ENCODE measurements at regions not wholly inside any gene's neighbourhood (a gene's known extent, or its start where the extent isn't known, plus 50 kb on each side); places are given as distances from the start of the nearest gene placed in this dataset.

- Histone ChIP-seq H3K9me3 (ENCODE audit: low read length) (no peaks in the 10 kb centered on the region), H3K27me3 (ENCODE audit: control insufficient read depth in 1 of 2, insufficient read depth in 2 of 2, low read length in 2 of 2) (no peaks in the 10 kb centered on the region), H3K4me1 (ENCODE audit: insufficient read depth, low read length) (no peaks in the 10 kb centered on the region), H3K27ac (ENCODE audit: low read depth, low read length) (no peak overlapping the region), H3K9ac (ENCODE audit: low read length) (no peak overlapping the region), H3K4me3 (ENCODE audit: low read depth in 1 of 2, low read length in 2 of 2) (no peak overlapping the region), H3K36me3 (ENCODE audit: insufficient read depth, low read length) (no peaks in the 10 kb centered on the region)
These were observed 119.0 kb upstream of the NFIA start for GRCh38 chr1:60963167-60963940.

- no peaks in the 10 kb centered on the region for H3K27me3 ChIP-seq (ENCODE audit: control insufficient read depth in 1 of 2, insufficient read depth in 2 of 2, low read length in 2 of 2)
- no peaks in the 10 kb centered on the region for H3K36me3 ChIP-seq (ENCODE audit: insufficient read depth, low read length)
- H3K9ac ChIP-seq (ENCODE audit: low read length), result no peak overlapping the region
- no peak overlapping the region for H3K4me3 ChIP-seq (ENCODE audit: low read depth in 1 of 2, low read length in 2 of 2)
- no peak overlapping the region for H3K27ac ChIP-seq (ENCODE audit: low read depth, low read length)
- H3K4me1 ChIP-seq (ENCODE audit: insufficient read depth, low read length), result no peaks in the 10 kb centered on the region
- no peaks in the 10 kb centered on the region for H3K9me3 ChIP-seq (ENCODE audit: low read length)
These were observed 121.4 kb upstream of the NFIA start for GRCh38 chr1:60960891-60961461.

GRCh38 chr1:60959701-60960100, 122.7 kb upstream of the NFIA start:
- H3K4me1 ChIP-seq (ENCODE audit: insufficient read depth, low read length), result no peaks in the 10 kb centered on the region
- no peak overlapping the region for H3K4me3 ChIP-seq (ENCODE audit: low read depth in 1 of 2, low read length in 2 of 2)
- H3K9me3 ChIP-seq (ENCODE audit: low read length), result peaks cover 4% of the 10 kb centered on the region
- no peak overlapping the region for H3K27ac ChIP-seq (ENCODE audit: low read depth, low read length)
- no peak overlapping the region for H3K9ac ChIP-seq (ENCODE audit: low read length)
- H3K27me3 ChIP-seq (ENCODE audit: control insufficient read depth in 1 of 2, insufficient read depth in 2 of 2, low read length in 2 of 2), result no peaks in the 10 kb centered on the region
- H3K36me3 ChIP-seq (ENCODE audit: insufficient read depth, low read length), result no peaks in the 10 kb centered on the region

- Histone ChIP-seq H3K9me3 (ENCODE audit: low read length) (peaks cover 4% of the 10 kb centered on the region), H3K4me3 (ENCODE audit: low read depth in 1 of 2, low read length in 2 of 2) (no peak overlapping the region), H3K27me3 (ENCODE audit: control insufficient read depth in 1 of 2, insufficient read depth in 2 of 2, low read length in 2 of 2) (no peaks in the 10 kb centered on the region), H3K4me1 (ENCODE audit: insufficient read depth, low read length) (no peaks in the 10 kb centered on the region), H3K36me3 (ENCODE audit: insufficient read depth, low read length) (no peaks in the 10 kb centered on the region), H3K27ac (ENCODE audit: low read depth, low read length) (no peak overlapping the region), H3K9ac (ENCODE audit: low read length) (no peak overlapping the region)
These were observed 124.4 kb upstream of the NFIA start for GRCh38 chr1:60958001-60958400.

- Histone ChIP-seq H3K4me3 (ENCODE audit: low read depth in 1 of 2, low read length in 2 of 2) (no peak overlapping the region), H3K9ac (ENCODE audit: low read length) (no peak overlapping the region), H3K36me3 (ENCODE audit: insufficient read depth, low read length) (no peaks in the 10 kb centered on the region), H3K27ac (ENCODE audit: low read depth, low read length) (no peak overlapping the region), H3K27me3 (ENCODE audit: control insufficient read depth in 1 of 2, insufficient read depth in 2 of 2, low read length in 2 of 2) (no peaks in the 10 kb centered on the region), H3K4me1 (ENCODE audit: insufficient read depth, low read length) (no peaks in the 10 kb centered on the region), H3K9me3 (ENCODE audit: low read length) (peaks cover 4% of the 10 kb centered on the region)
These were observed 125.8 kb upstream of the NFIA start for GRCh38 chr1:60956520-60956919.

GRCh38 chr1:60952612-60953111, 129.7 kb upstream of the NFIA start:
- no peak overlapping the region for H3K4me3 ChIP-seq (ENCODE audit: low read depth in 1 of 2, low read length in 2 of 2)
- no peak overlapping the region for H3K9ac ChIP-seq (ENCODE audit: low read length)
- no peaks in the 10 kb centered on the region for H3K36me3 ChIP-seq (ENCODE audit: insufficient read depth, low read length)
- H3K4me1 ChIP-seq (ENCODE audit: insufficient read depth, low read length), result no peaks in the 10 kb centered on the region
- no peaks in the 10 kb centered on the region for H3K27me3 ChIP-seq (ENCODE audit: control insufficient read depth in 1 of 2, insufficient read depth in 2 of 2, low read length in 2 of 2)
- H3K27ac ChIP-seq (ENCODE audit: low read depth, low read length), result no peak overlapping the region
- H3K9me3 ChIP-seq (ENCODE audit: low read length), result peaks cover 4% of the 10 kb centered on the region

- Histone ChIP-seq H3K36me3 (ENCODE audit: insufficient read depth, low read length) (no peaks in the 10 kb centered on the region), H3K27me3 (ENCODE audit: control insufficient read depth in 1 of 2, insufficient read depth in 2 of 2, low read length in 2 of 2) (no peaks in the 10 kb centered on the region), H3K9me3 (ENCODE audit: low read length) (peaks cover 4% of the 10 kb centered on the region), H3K27ac (ENCODE audit: low read depth, low read length) (no peak overlapping the region), H3K4me3 (ENCODE audit: low read depth in 1 of 2, low read length in 2 of 2) (no peak overlapping the region), H3K9ac (ENCODE audit: low read length) (no peak overlapping the region), H3K4me1 (ENCODE audit: insufficient read depth, low read length) (no peaks in the 10 kb centered on the region)
These were observed 131.9 kb upstream of the NFIA start for GRCh38 chr1:60950224-60951063.

GRCh38 chr1:60949826-60950197, 132.5 kb upstream of the NFIA start:
- Histone ChIP-seq H3K36me3 (ENCODE audit: insufficient read depth, low read length) (no peaks in the 10 kb centered on the region), H3K4me1 (ENCODE audit: insufficient read depth, low read length) (no peaks in the 10 kb centered on the region), H3K9ac (ENCODE audit: low read length) (no peak overlapping the region), H3K27me3 (ENCODE audit: control insufficient read depth in 1 of 2, insufficient read depth in 2 of 2, low read length in 2 of 2) (no peaks in the 10 kb centered on the region), H3K27ac (ENCODE audit: low read depth, low read length) (no peak overlapping the region), H3K4me3 (ENCODE audit: low read depth in 1 of 2, low read length in 2 of 2) (no peak overlapping the region), H3K9me3 (ENCODE audit: low read length) (peaks cover 1% of the 10 kb centered on the region)

- Histone ChIP-seq H3K9ac (ENCODE audit: low read length) (no peak overlapping the region), H3K27me3 (ENCODE audit: control insufficient read depth in 1 of 2, insufficient read depth in 2 of 2, low read length in 2 of 2) (no peaks in the 10 kb centered on the region), H3K27ac (ENCODE audit: low read depth, low read length) (no peak overlapping the region), H3K4me1 (ENCODE audit: insufficient read depth, low read length) (no peaks in the 10 kb centered on the region), H3K4me3 (ENCODE audit: low read depth in 1 of 2, low read length in 2 of 2) (no peak overlapping the region), H3K36me3 (ENCODE audit: insufficient read depth, low read length) (no peaks in the 10 kb centered on the region), H3K9me3 (ENCODE audit: low read length) (no peaks in the 10 kb centered on the region)
These were observed 133.1 kb upstream of the NFIA start for GRCh38 chr1:60949154-60949825.

GRCh38 chr1:60948486-60948885, 133.9 kb upstream of the NFIA start:
- Histone ChIP-seq H3K9ac (ENCODE audit: low read length) (no peak overlapping the region), H3K36me3 (ENCODE audit: insufficient read depth, low read length) (no peaks in the 10 kb centered on the region)

GRCh38 chr1:60947367-60947766, 135.0 kb upstream of the NFIA start:
- no peak overlapping the region for H3K4me3 ChIP-seq (ENCODE audit: low read depth in 1 of 2, low read length in 2 of 2)
- no peaks in the 10 kb centered on the region for H3K27me3 ChIP-seq (ENCODE audit: control insufficient read depth in 1 of 2, insufficient read depth in 2 of 2, low read length in 2 of 2)
- no peaks in the 10 kb centered on the region for H3K9me3 ChIP-seq (ENCODE audit: low read length)
- no peak overlapping the region for H3K9ac ChIP-seq (ENCODE audit: low read length)
- H3K27ac ChIP-seq (ENCODE audit: low read depth, low read length), result no peak overlapping the region
- no peaks in the 10 kb centered on the region for H3K4me1 ChIP-seq (ENCODE audit: insufficient read depth, low read length)
- H3K36me3 ChIP-seq (ENCODE audit: insufficient read depth, low read length), result no peaks in the 10 kb centered on the region

More at GRCh38 chr1:60948486-60948885, 133.9 kb upstream of the NFIA start:
- Histone ChIP-seq H3K4me3 (ENCODE audit: low read depth in 1 of 2, low read length in 2 of 2) (no peak overlapping the region), H3K27me3 (ENCODE audit: control insufficient read depth in 1 of 2, insufficient read depth in 2 of 2, low read length in 2 of 2) (no peaks in the 10 kb centered on the region), H3K27ac (ENCODE audit: low read depth, low read length) (no peak overlapping the region), H3K4me1 (ENCODE audit: insufficient read depth, low read length) (no peaks in the 10 kb centered on the region), H3K9me3 (ENCODE audit: low read length) (no peaks in the 10 kb centered on the region)
